IMR-90 (cell line): ENCODE measurements at regions not wholly inside any gene's neighbourhood (a gene's known extent, or its start where the extent isn't known, plus 50 kb on each side); places are given as distances from the start of the nearest gene placed in this dataset.

ENCODE experiments used
- BHLHE40 ChIP-seq: fragments of 150-350 bp; IDR thresholded peaks from 2 replicates; pipeline ENCODE4 v1.6.1; 2016; ENCODE audit warnings: mild to moderate bottlenecking, low read depth, low read length
- MXI1 ChIP-seq: IDR thresholded peaks from 2 replicates; pipeline ENCODE4 v1.6.1; 2012; ENCODE audit warnings: low read depth, mild to moderate bottlenecking, low read length, moderate library complexity, borderline replicate concordance
- POLR2A ChIP-seq: IDR thresholded peaks from 2 replicates; pipeline ENCODE4 v1.6.1; 2012; ENCODE audit warnings: mild to moderate bottlenecking, low read depth, low read length
- RAD21 ChIP-seq: IDR thresholded peaks from 2 replicates; pipeline ENCODE4 v1.6.1; 2012; ENCODE audit warnings: low read length, improper control_type of control experiment
- RCOR1 ChIP-seq: IDR thresholded peaks from 2 replicates; pipeline ENCODE4 v1.6.1; 2012; ENCODE audit warnings: mild to moderate bottlenecking, low read length, improper control_type of control experiment; ENCODE audit not compliant: insufficient replicate concordance
- TF ChIP-seq, protein P1 (sequence below): conservative IDR thresholded peaks from 2 replicates; pipeline ENCODE4 v1.5.1; 2012; ENCODE audit warnings: mild to moderate bottlenecking, low read depth, low read length, improper control_type of control experiment

- TF ChIP-seq POLR2A, result no peak
- TF ChIP-seq, protein P1, sequence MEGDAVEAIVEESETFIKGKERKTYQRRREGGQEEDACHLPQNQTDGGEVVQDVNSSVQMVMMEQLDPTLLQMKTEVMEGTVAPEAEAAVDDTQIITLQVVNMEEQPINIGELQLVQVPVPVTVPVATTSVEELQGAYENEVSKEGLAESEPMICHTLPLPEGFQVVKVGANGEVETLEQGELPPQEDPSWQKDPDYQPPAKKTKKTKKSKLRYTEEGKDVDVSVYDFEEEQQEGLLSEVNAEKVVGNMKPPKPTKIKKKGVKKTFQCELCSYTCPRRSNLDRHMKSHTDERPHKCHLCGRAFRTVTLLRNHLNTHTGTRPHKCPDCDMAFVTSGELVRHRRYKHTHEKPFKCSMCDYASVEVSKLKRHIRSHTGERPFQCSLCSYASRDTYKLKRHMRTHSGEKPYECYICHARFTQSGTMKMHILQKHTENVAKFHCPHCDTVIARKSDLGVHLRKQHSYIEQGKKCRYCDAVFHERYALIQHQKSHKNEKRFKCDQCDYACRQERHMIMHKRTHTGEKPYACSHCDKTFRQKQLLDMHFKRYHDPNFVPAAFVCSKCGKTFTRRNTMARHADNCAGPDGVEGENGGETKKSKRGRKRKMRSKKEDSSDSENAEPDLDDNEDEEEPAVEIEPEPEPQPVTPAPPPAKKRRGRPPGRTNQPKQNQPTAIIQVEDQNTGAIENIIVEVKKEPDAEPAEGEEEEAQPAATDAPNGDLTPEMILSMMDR, result no peak
- no peak for TF ChIP-seq RCOR1
- no peak for TF ChIP-seq BHLHE40
- no peak for TF ChIP-seq RAD21
- TF ChIP-seq MXI1, result no peak
These were observed 621.1 kb upstream of the ADGRB3 start for GRCh38 chr6:68013780-68014515.
